Neural crest cell (in vitro differentiated cells): ENCODE measurements at regions not wholly inside any gene's neighbourhood (a gene's known extent, or its start where the extent isn't known, plus 50 kb on each side); places are given as distances from the start of the nearest gene placed in this dataset.
A peak's percentile ranks its signal among the peaks of the same experiment; 100 is the strongest.
"Not testable (repeated sequence)": the region's sequence is repeated elsewhere in the genome, so short reads cannot be mapped to it uniquely, and the experiment has no call there.

ENCODE experiments used
- DNase-seq: peaks from one replicate; pipeline ENCODE4 v3.0.0; 2021; ENCODE audit warnings: low read depth, mixed read lengths, low spot score
- H3K27ac Mint-ChIP-seq: one replicate; pipeline ENCODE4 v1.8.0; 2021; ENCODE audit warnings: mild to moderate bottlenecking, mixed read lengths; ENCODE audit not compliant: unreplicated experiment
- H3K27me3 Mint-ChIP-seq: 2 replicates; pipeline ENCODE4 v1.8.0; 2021; ENCODE audit warnings: low read depth, mild to moderate bottlenecking, mixed read lengths
- H3K36me3 Mint-ChIP-seq: 2 replicates; pipeline ENCODE4 v1.8.0; 2021; ENCODE audit warnings: low read depth, mild to moderate bottlenecking, mixed read lengths
- H3K4me1 Mint-ChIP-seq: 2 replicates; pipeline ENCODE4 v1.8.0; 2021; ENCODE audit warnings: mixed read lengths
- H3K4me3 Mint-ChIP-seq: one replicate; pipeline ENCODE4 v1.8.0; 2021; ENCODE audit warnings: mild to moderate bottlenecking, mixed read lengths
- H3K9me3 Mint-ChIP-seq: 2 replicates; pipeline ENCODE4 v1.8.0; 2021; ENCODE audit warnings: mixed read lengths
- CTCF ChIP-seq: fragments of 200-600 bp; sonication (generic); conservative IDR thresholded peaks from 2 replicates; pipeline ENCODE4 v1.5.0; 2021; ENCODE audit warnings: antibody characterized with exemption, mild to moderate bottlenecking

- H3K4me3 Mint-ChIP-seq: no peak overlapping the region
- H3K27ac Mint-ChIP-seq: no peak overlapping the region
- H3K9me3 Mint-ChIP-seq: no peaks in the 10 kb centered on the region
- TF ChIP-seq CTCF: no peak
- DNase-seq: no peak
- peaks cover 41% of the 10 kb centered on the region for H3K27me3 Mint-ChIP-seq
- no peaks in the 10 kb centered on the region for H3K36me3 Mint-ChIP-seq
- H3K4me1 Mint-ChIP-seq: peaks cover 4% of the 10 kb centered on the region
Observed at GRCh38 chr9:113677057-113677456, 199.1 kb upstream of the ZNF618 start.

GRCh38 chr9:113677569-113677968 lies 198.5 kb upstream of the ZNF618 start:
- Mint-ChIP-seq H3K27ac (no peak overlapping the region), H3K4me3 (no peak overlapping the region), H3K27me3 (peaks cover 46% of the 10 kb centered on the region), H3K36me3 (no peaks in the 10 kb centered on the region), H3K9me3 (no peaks in the 10 kb centered on the region), H3K4me1 (peaks cover 8% of the 10 kb centered on the region)
- no peak for TF ChIP-seq CTCF
- no peak for DNase-seq

- H3K36me3 Mint-ChIP-seq: no peaks in the 10 kb centered on the region
- TF ChIP-seq CTCF: no peak
- no peak overlapping the region for H3K4me3 Mint-ChIP-seq
- peaks cover 50% of the 10 kb centered on the region for H3K27me3 Mint-ChIP-seq
- H3K4me1 Mint-ChIP-seq: peaks cover 9% of the 10 kb centered on the region
- DNase-seq: no peak
- H3K9me3 Mint-ChIP-seq: no peaks in the 10 kb centered on the region
- H3K27ac Mint-ChIP-seq: no peak overlapping the region
Observed at GRCh38 chr9:113678119-113678858, 197.8 kb upstream of the ZNF618 start.

- H3K9me3 Mint-ChIP-seq: no peaks in the 10 kb centered on the region
- H3K36me3 Mint-ChIP-seq: no peaks in the 10 kb centered on the region
- H3K27me3 Mint-ChIP-seq: peaks cover 51% of the 10 kb centered on the region
- no peak overlapping the region for H3K4me3 Mint-ChIP-seq
- no peak for DNase-seq
- TF ChIP-seq CTCF: no peak
- no peak overlapping the region for H3K27ac Mint-ChIP-seq
- H3K4me1 Mint-ChIP-seq: peaks cover 7% of the 10 kb centered on the region
Observed at GRCh38 chr9:113678859-113679256, 197.3 kb upstream of the ZNF618 start.

- peaks cover 68% of the 10 kb centered on the region for H3K27me3 Mint-ChIP-seq
- no peak overlapping the region for H3K27ac Mint-ChIP-seq
- TF ChIP-seq CTCF: peak; percentile 96
- no peaks in the 10 kb centered on the region for H3K36me3 Mint-ChIP-seq
- DNase-seq: peak; percentile 83
- H3K4me1 Mint-ChIP-seq: peaks cover 5% of the 10 kb centered on the region
- H3K9me3 Mint-ChIP-seq: no peaks in the 10 kb centered on the region
- H3K4me3 Mint-ChIP-seq: no peak overlapping the region
Observed at GRCh38 chr9:113682297-113682771, 193.8 kb upstream of the ZNF618 start.

GRCh38 chr9:113685636-113686035 lies 190.5 kb upstream of the ZNF618 start:
- H3K4me3 Mint-ChIP-seq, DNase-seq, H3K9me3 Mint-ChIP-seq, H3K36me3 Mint-ChIP-seq, H3K4me1 Mint-ChIP-seq, H3K27ac Mint-ChIP-seq: not testable (repeated sequence)
- peaks cover 83% of the 10 kb centered on the region for H3K27me3 Mint-ChIP-seq
